IMR-90 (cell line): ENCODE measurements at regions not wholly inside any gene's neighbourhood (a gene's known extent, or its start where the extent isn't known, plus 50 kb on each side); places are given as distances from the start of the nearest gene placed in this dataset.

Source experiments
- ATAC-seq: fragments of 200-7000 bp; cut with Tn5 transposase; 2 replicates; pipeline ENCODE4 v1.9.1; 2020; ENCODE audit warnings: low read depth, mild to moderate bottlenecking, moderate library complexity
- BruUV-seq: library from RNA; stranded (reverse); fragments of 400-500 nt; replicated peaks from 2 replicates; lab custom pipeline; 2021; lab: Mats Ljungman, UMichigan
- CTCF ChIA-PET: fragments of 300-600 bp; formaldehyde crosslinking; extraction: SDS; loops from one replicate; lab custom pipeline; 2021; ENCODE audit warnings: antibody characterized with exemption; lab: Yijun Ruan, JAX
- POLR2A ChIA-PET: fragments of 300-600 bp; sonication (Branson Sonifier 250); formaldehyde crosslinking; loops from one replicate; lab custom pipeline; 2022; ENCODE audit warnings: antibody characterized with exemption; ENCODE audit not compliant: unreplicated experiment; lab: Charles Lee
- DNase-seq: peaks from one replicate; pipeline ENCODE4 v3.0.0; 2013
- H2AFZ ChIP-seq: replicated peaks from 2 replicates; pipeline ENCODE3; 2013; ENCODE audit warnings: low read length, mild to moderate bottlenecking; ENCODE audit not compliant: poor library complexity
- H2AK5ac ChIP-seq: 2 replicates; pipeline ENCODE4 v1.6.1; 2013; ENCODE audit warnings: low read depth, low read length, inconsistent platforms
- H2AK9ac ChIP-seq: replicated peaks from 2 replicates; pipeline ENCODE3; 2013; ENCODE audit warnings: mild to moderate bottlenecking, low read depth, low read length, moderate library complexity; ENCODE audit not compliant: poor library complexity
- H2BK120ac ChIP-seq: 2 replicates; pipeline ENCODE4 v1.6.1; 2013; ENCODE audit warnings: low read depth, low read length, inconsistent platforms
- H2BK15ac ChIP-seq: 3 replicates; pipeline ENCODE4 v1.6.1; 2013; ENCODE audit warnings: low read depth, low read length, inconsistent platforms
- H2BK20ac ChIP-seq: 2 replicates; pipeline ENCODE4 v1.6.1; 2013; ENCODE audit warnings: low read depth, mild to moderate bottlenecking, inconsistent platforms, low read length, moderate library complexity
- H2BK5ac ChIP-seq: 2 replicates; pipeline ENCODE4 v1.6.1; 2013; ENCODE audit warnings: mild to moderate bottlenecking, low read depth, low read length, inconsistent platforms; ENCODE audit not compliant: poor library complexity, severe bottlenecking
- H3K14ac ChIP-seq: replicated peaks from 2 replicates; pipeline ENCODE4 v1.6.1; 2013; ENCODE audit warnings: low read depth, low read length, inconsistent platforms
- H3K18ac ChIP-seq: 2 replicates; pipeline ENCODE4 v1.6.1; 2013; ENCODE audit warnings: low read depth, low read length, control low read depth
- H3K23ac ChIP-seq: 2 replicates; pipeline ENCODE4 v1.6.1; 2013; ENCODE audit warnings: low read depth, low read length, inconsistent platforms
- H3K27ac ChIP-seq: 2 replicates; pipeline ENCODE4 v1.5.1; 2013; ENCODE audit warnings: mild to moderate bottlenecking, control low read depth, low read length; ENCODE audit not compliant: insufficient read depth
- H3K27me3 ChIP-seq: 2 replicates; pipeline ENCODE4 v1.6.1; 2013; ENCODE audit warnings: low read length; ENCODE audit not compliant: control insufficient read depth, insufficient read depth
- H3K36me3 ChIP-seq: 2 replicates; pipeline ENCODE4 v1.6.1; 2013; ENCODE audit warnings: low read length, mixed read lengths; ENCODE audit not compliant: control insufficient read depth, insufficient read depth
- H3K4ac ChIP-seq: 2 replicates; pipeline ENCODE4 v1.6.1; 2013; ENCODE audit warnings: low read depth, low read length, inconsistent platforms
- H3K4me1 ChIP-seq: 2 replicates; pipeline ENCODE4 v1.6.1; 2013; ENCODE audit warnings: low read length, mixed read lengths; ENCODE audit not compliant: control insufficient read depth, insufficient read depth
- H3K4me2 ChIP-seq: 2 replicates; pipeline ENCODE4 v1.6.1; 2013; ENCODE audit warnings: low read depth, mild to moderate bottlenecking, control low read depth, low read length, moderate library complexity
- H3K4me3 ChIP-seq: 2 replicates; pipeline ENCODE4 v1.5.1; 2013; ENCODE audit warnings: low read depth, mild to moderate bottlenecking, control low read depth, low read length, moderate library complexity; ENCODE audit not compliant: insufficient read depth
- H3K56ac ChIP-seq: 2 replicates; pipeline ENCODE4 v1.6.1; 2013; ENCODE audit warnings: low read length, inconsistent platforms; ENCODE audit not compliant: insufficient read depth; ENCODE audit errors: extremely low read depth
- H3K79me1 ChIP-seq, 2 experiments: 2 replicates each; pipeline ENCODE4 v1.6.1; 2013; ENCODE audit warnings: low read length in 2 of 2, inconsistent platforms in 1 of 2, low read depth in 1 of 2
- H3K9ac ChIP-seq: 2 replicates; pipeline ENCODE4 v1.6.1; 2013; ENCODE audit warnings: low read depth, low read length, control low read depth
- H3K9me1 ChIP-seq: 2 replicates; pipeline ENCODE4 v1.6.1; 2013; ENCODE audit warnings: low read length, inconsistent platforms; ENCODE audit not compliant: insufficient read depth
- H3K9me3 ChIP-seq: 2 replicates; pipeline ENCODE4 v1.6.1; 2013; ENCODE audit warnings: low read length; ENCODE audit not compliant: control insufficient read depth, insufficient read depth
- H4K20me1 ChIP-seq: 2 replicates; pipeline ENCODE4 v1.6.1; 2013; ENCODE audit warnings: low read length, inconsistent platforms; ENCODE audit not compliant: insufficient read depth
- H4K5ac ChIP-seq: 2 replicates; pipeline ENCODE4 v1.6.1; 2013; ENCODE audit warnings: mild to moderate bottlenecking, low read depth, low read length, control low read depth
- H4K8ac ChIP-seq, 2 experiments: 2 replicates each; pipeline ENCODE4 v1.6.1; 2013; ENCODE audit warnings: low read depth in 2 of 2, low read length in 2 of 2, control low read depth in 1 of 2, inconsistent platforms in 1 of 2
- H4K91ac ChIP-seq: 2 replicates; pipeline ENCODE4 v1.6.1; 2013; ENCODE audit warnings: low read depth, low read length, inconsistent platforms; ENCODE audit not compliant: insufficient read depth
- FOS ChIP-seq: fragments of 150-350 bp; IDR thresholded peaks from 2 replicates; pipeline ENCODE4 v1.6.1; 2016; ENCODE audit warnings: low read depth, low read length
- WGBS, 2 experiments: methylation state at CpG; one replicate each; pipeline versions ENCODE4 v1.1.5 to v1.1.7; 2013; ENCODE audit warnings: missing lambda C conversion rate in 2 of 2; ENCODE audit not compliant: insufficient read length in 1 of 2; ENCODE audit errors: extremely low coverage in 2 of 2; 5-methylcytosine and 5-hydroxymethylcytosine counted together
- dilution Hi-C: fragments of 300-500 bp; cut with HindIII; formaldehyde crosslinking; loops from one replicate; pipeline ENCODE4 v1.14.3; 2018; ENCODE audit warnings: low sequenced_read_pairs; ENCODE audit not compliant: unreplicated experiment
- in situ Hi-C: fragments of 300-500 bp; cut with MboI; formaldehyde crosslinking; loops from 3 replicates; pipeline ENCODE4 v1.14.3; 2019; ENCODE audit warnings: low sequenced_read_pairs, inconsistent platforms, mixed read lengths
- intact Hi-C: fragments of 100-400 bp; cut with micrococcal nuclease; formaldehyde crosslinking; loops from 2 replicates; pipeline ENCODE4 v1.10.0; 2022

- Histone ChIP-seq H2BK5ac (no peak overlapping the region), H2BK120ac (no peak overlapping the region), H3K4me1 (no peaks in the 10 kb centered on the region), H3K14ac (no peak overlapping the region), H3K18ac (no peak overlapping the region), H2AFZ (no peak overlapping the region), H3K9me1 (no peaks in the 10 kb centered on the region), H4K20me1 (no peaks in the 10 kb centered on the region), H3K4ac (no peak overlapping the region), H4K8ac (no peak overlapping the region), H3K36me3 (no peaks in the 10 kb centered on the region), H4K5ac (no peak overlapping the region), H2BK20ac (no peak overlapping the region), H4K91ac (no peak overlapping the region), H2AK9ac (no peak overlapping the region), H3K4me2 (no peak overlapping the region), H3K27ac (no peak overlapping the region; the same call in 1 of the 2 replicates), H3K9ac (no peak overlapping the region), H3K27me3 (no peaks in the 10 kb centered on the region), H3K4me3 (no peak overlapping the region), H3K9me3 (no peaks in the 10 kb centered on the region), H3K23ac (no peak overlapping the region), H2BK15ac (no peak overlapping the region), H2AK5ac (no peak overlapping the region), H3K56ac (no peak overlapping the region), H3K79me1 (no peaks in the 10 kb centered on the region)
- DNase-seq (peak; percentile 2), ATAC-seq (no peak; the same call in 1 of the 2 replicates)
- dilution Hi-C loops: no loop called here
- in situ Hi-C loops: no loop called here
- no TSS peak for BruUV-seq
- no CpG with 5 or more reads among the region's 1 CpG for WGBS, 2 experiments
- CTCF ChIA-PET: no interaction called here
- POLR2A ChIA-PET: no interaction called here
- TF ChIP-seq FOS: no peak
- intact Hi-C loops: no loop called here
Observed at GRCh38 chr4:123929565-123929964, 533.0 kb downstream of the SPRY1 start.
